ENCODE measurements at regions not wholly inside any gene's neighbourhood (a gene's known extent, or its start where the extent isn't known, plus 50 kb on each side); places are given as distances from the start of the nearest gene placed in this dataset.
A peak's percentile ranks its signal among the peaks of the same experiment; 100 is the strongest.

DNA sequence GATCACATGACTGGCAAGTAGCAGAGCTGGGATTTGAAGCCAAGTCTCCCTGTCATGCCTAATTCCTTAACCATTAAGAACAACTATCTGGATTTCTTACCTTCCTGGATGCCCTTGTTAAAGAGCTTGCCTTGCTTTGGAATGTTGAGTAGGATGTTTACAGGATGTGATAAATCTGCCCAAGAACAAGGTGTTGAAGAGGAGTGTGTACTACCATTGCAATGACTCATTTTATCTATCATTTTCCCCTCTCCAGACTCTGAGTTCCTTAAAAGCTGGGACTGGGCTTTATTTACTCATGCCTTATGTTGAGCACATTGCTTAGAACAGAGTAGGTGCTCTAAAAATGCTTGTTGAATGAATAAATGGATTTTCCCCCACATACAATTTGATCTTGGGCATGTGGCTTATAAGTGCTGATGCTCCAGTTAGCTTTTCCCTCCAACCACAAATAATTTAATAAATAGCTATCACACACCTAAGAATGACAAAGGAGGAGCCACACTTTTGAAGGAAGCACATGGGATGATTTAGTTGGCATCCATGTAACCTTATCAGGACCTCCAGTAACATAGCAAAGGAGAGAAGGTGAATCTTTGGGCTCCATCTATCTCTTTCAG, 268.6 kb upstream of the SESN3 start:
- Histone ChIP-seq H3K79me2 (ENCODE audit: control insufficient read depth, insufficient read depth, low read length) (no peaks in the 10 kb centered on the region), H4K20me1 (replicated peaks; ENCODE audit: control insufficient read depth, extremely low read depth, insufficient read depth, low read length) (no peaks in the 10 kb centered on the region), H2AFZ (ENCODE audit: low read depth, low read length) (no peak overlapping the region), H3K9me3 (replicated peaks; ENCODE audit: control insufficient read depth, insufficient read depth, low read length) (no peaks in the 10 kb centered on the region), H3K4me3 (replicated peaks in 1 of 3; ENCODE audit: insufficient read depth in 1 of 3, low read depth in 1 of 3, low read length in 3 of 3) (no peak overlapping the region), H3K9me1 (replicated peaks; ENCODE audit: control insufficient read depth, extremely low read depth, insufficient read depth, low read length) (no peaks in the 10 kb centered on the region), H3K27me3 (ENCODE audit: control insufficient read depth in 2 of 2, insufficient read depth in 2 of 2, low read length in 2 of 2) (no peaks in the 10 kb centered on the region), H3K27ac (ENCODE audit: insufficient read depth, low read depth, low read length) (no peak overlapping the region), H3K36me3 (ENCODE audit: control insufficient read depth in 2 of 2, extremely low read depth in 1 of 2, insufficient read depth in 2 of 2, low read length in 2 of 2) (no peaks in the 10 kb centered on the region), H3K4me2 (ENCODE audit: insufficient read depth, low read length) (no peak overlapping the region), H3K9ac (replicated peaks; ENCODE audit: extremely low read depth, insufficient read depth, low read length) (no peak overlapping the region), H3K4me1 (ENCODE audit: control insufficient read depth, extremely low read depth, insufficient read depth, low read length) (no peaks in the 10 kb centered on the region)
- DNase-seq (ENCODE audit: low read depth, low spot score) (no peak), FAIRE-seq (peak; percentile 67)
- intact Hi-C loops (cut with micrococcal nuclease) (no loop called here), dilution Hi-C loops (cut with MboI; ENCODE audit: extremely low pct_ligation_motif_present, low sequenced_read_pairs) (no loop called here)
- no TSS peak for BruUV-seq (replicated peaks)
- ChIA-PET CTCF (no interaction called here), POLR2A (no interaction called here)
- TF ChIP-seq, protein P1, sequence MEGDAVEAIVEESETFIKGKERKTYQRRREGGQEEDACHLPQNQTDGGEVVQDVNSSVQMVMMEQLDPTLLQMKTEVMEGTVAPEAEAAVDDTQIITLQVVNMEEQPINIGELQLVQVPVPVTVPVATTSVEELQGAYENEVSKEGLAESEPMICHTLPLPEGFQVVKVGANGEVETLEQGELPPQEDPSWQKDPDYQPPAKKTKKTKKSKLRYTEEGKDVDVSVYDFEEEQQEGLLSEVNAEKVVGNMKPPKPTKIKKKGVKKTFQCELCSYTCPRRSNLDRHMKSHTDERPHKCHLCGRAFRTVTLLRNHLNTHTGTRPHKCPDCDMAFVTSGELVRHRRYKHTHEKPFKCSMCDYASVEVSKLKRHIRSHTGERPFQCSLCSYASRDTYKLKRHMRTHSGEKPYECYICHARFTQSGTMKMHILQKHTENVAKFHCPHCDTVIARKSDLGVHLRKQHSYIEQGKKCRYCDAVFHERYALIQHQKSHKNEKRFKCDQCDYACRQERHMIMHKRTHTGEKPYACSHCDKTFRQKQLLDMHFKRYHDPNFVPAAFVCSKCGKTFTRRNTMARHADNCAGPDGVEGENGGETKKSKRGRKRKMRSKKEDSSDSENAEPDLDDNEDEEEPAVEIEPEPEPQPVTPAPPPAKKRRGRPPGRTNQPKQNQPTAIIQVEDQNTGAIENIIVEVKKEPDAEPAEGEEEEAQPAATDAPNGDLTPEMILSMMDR (IDR thresholded peaks at IDR 0.05; ENCODE audit: extremely low read depth in 1 of 2, insufficient read depth in 1 of 2, low read depth in 1 of 2, low read length in 2 of 2) = no peak
- TF ChIP-seq FOS (IDR thresholded peaks at IDR 0.05; ENCODE audit: borderline replicate concordance, insufficient read depth, low read length) = no peak
- no peak for TF ChIP-seq MYC (IDR thresholded peaks at IDR 0.05; ENCODE audit: low read depth, low read length)
- TF ChIP-seq, protein P2, sequence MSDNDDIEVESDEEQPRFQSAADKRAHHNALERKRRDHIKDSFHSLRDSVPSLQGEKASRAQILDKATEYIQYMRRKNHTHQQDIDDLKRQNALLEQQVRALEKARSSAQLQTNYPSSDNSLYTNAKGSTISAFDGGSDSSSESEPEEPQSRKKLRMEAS (IDR thresholded peaks at IDR 0.05; ENCODE audit: insufficient read depth, insufficient read length) = no peak
- TF ChIP-seq JUN (IDR thresholded peaks at IDR 0.05; ENCODE audit: borderline replicate concordance, insufficient read depth, insufficient read length, low read depth) = no peak
- TF ChIP-seq GATA2 (IDR thresholded peaks at IDR 0.05; ENCODE audit: insufficient read depth, insufficient read length, low read depth, low read length) = no peak
- TF ChIP-seq POLR2AphosphoS5 (IDR thresholded peaks at IDR 0.05; ENCODE audit: insufficient read depth, low read depth, low read length) = no peak
- TF ChIP-seq EZH2 (IDR thresholded peaks at IDR 0.05; ENCODE audit: borderline replicate concordance, low read depth, low read length, severe bottlenecking) = no peak
- no peak for TF ChIP-seq POLR2A (IDR thresholded peaks at IDR 0.05; ENCODE audit: low read depth, low read length)

Data from endothelial cell of umbilical vein (primary cell).